ENCODE measurements at regions not wholly inside any gene's neighbourhood (a gene's known extent, or its start where the extent isn't known, plus 50 kb on each side); places are given as distances from the start of the nearest gene placed in this dataset.

- Histone ChIP-seq H3K79me2 (no peaks in the 10 kb centered on the region), H3K9me3 (ENCODE audit: low read depth) (no peaks in the 10 kb centered on the region), H3K36me3 (replicated peaks; ENCODE audit: insufficient read depth, low read depth) (no peaks in the 10 kb centered on the region), H3K4me1 (ENCODE audit: insufficient read depth) (no peaks in the 10 kb centered on the region), H2AFZ (no peak overlapping the region), H4K20me1 (ENCODE audit: insufficient read depth, poor library complexity, severe bottlenecking) (no peaks in the 10 kb centered on the region), H3K9me2 (replicated peaks; ENCODE audit: insufficient read depth) (no peaks in the 10 kb centered on the region), H3K27me3 (no peaks in the 10 kb centered on the region), H3K4me3 (no peak overlapping the region), H3K4me2 (no peak overlapping the region), H3K27ac (no peak overlapping the region)
- WGBS (ENCODE audit: low lambda C conversion rate, missing lambda C conversion rate): 97% methylated on average over 10 of the region's 10 CpGs
- DNase-seq (ENCODE audit: low spot score): no peak
- TF ChIP-seq CTCF (IDR thresholded peaks at IDR 0.05; ENCODE audit: poor library complexity) (no peak), EZH2phosphoT487 (IDR thresholded peaks at IDR 0.05; ENCODE audit: low read depth, severe bottlenecking, unreplicated experiment) (no peak), EZH2 (IDR thresholded peaks at IDR 0.05; ENCODE audit: borderline replicate concordance) (no peak)
These were observed 218.7 kb upstream of the CHRNA7 start for GRCh38 chr15:31811641-31812040.

GRCh38 chr15:31814082-31814481 lies 216.2 kb upstream of the CHRNA7 start:
- Histone ChIP-seq H3K4me1 (ENCODE audit: insufficient read depth) (no peaks in the 10 kb centered on the region), H3K79me2 (no peaks in the 10 kb centered on the region), H3K27ac (no peak overlapping the region), H3K36me3 (replicated peaks; ENCODE audit: insufficient read depth, low read depth) (no peaks in the 10 kb centered on the region), H4K20me1 (ENCODE audit: insufficient read depth, poor library complexity, severe bottlenecking) (no peaks in the 10 kb centered on the region), H2AFZ (no peak overlapping the region), H3K9me2 (replicated peaks; ENCODE audit: insufficient read depth) (no peaks in the 10 kb centered on the region), H3K4me2 (no peak overlapping the region), H3K9me3 (ENCODE audit: low read depth) (no peaks in the 10 kb centered on the region), H3K27me3 (no peaks in the 10 kb centered on the region), H3K4me3 (no peak overlapping the region)
- no peak for DNase-seq (ENCODE audit: low spot score)
- TF ChIP-seq CTCF (IDR thresholded peaks at IDR 0.05; ENCODE audit: poor library complexity) (no peak), EZH2phosphoT487 (IDR thresholded peaks at IDR 0.05; ENCODE audit: low read depth, severe bottlenecking, unreplicated experiment) (no peak), EZH2 (IDR thresholded peaks at IDR 0.05; ENCODE audit: borderline replicate concordance) (no peak)
- 77% methylated on average over 5 of the region's 5 CpGs for WGBS (ENCODE audit: low lambda C conversion rate, missing lambda C conversion rate)

GRCh38 chr15:31815411-31816155 lies 214.7 kb upstream of the CHRNA7 start:
- no peak overlapping the region for H3K4me2 ChIP-seq
- no peaks in the 10 kb centered on the region for H3K36me3 ChIP-seq (replicated peaks; ENCODE audit: insufficient read depth, low read depth)
- H3K27me3 ChIP-seq: no peaks in the 10 kb centered on the region
- DNase-seq (ENCODE audit: low spot score): no peak
- H3K9me2 ChIP-seq (replicated peaks; ENCODE audit: insufficient read depth): no peaks in the 10 kb centered on the region
- H3K4me3 ChIP-seq: no peak overlapping the region
- H3K9me3 ChIP-seq (ENCODE audit: low read depth): no peaks in the 10 kb centered on the region
- no peaks in the 10 kb centered on the region for H4K20me1 ChIP-seq (ENCODE audit: insufficient read depth, poor library complexity, severe bottlenecking)
- no peak overlapping the region for H2AFZ ChIP-seq
- WGBS (ENCODE audit: low lambda C conversion rate, missing lambda C conversion rate): 90% methylated on average over 15 of the region's 15 CpGs
- TF ChIP-seq EZH2phosphoT487 (IDR thresholded peaks at IDR 0.05; ENCODE audit: low read depth, severe bottlenecking, unreplicated experiment) (no peak), CTCF (IDR thresholded peaks at IDR 0.05; ENCODE audit: poor library complexity) (no peak), EZH2 (IDR thresholded peaks at IDR 0.05; ENCODE audit: borderline replicate concordance) (no peak)
- no peaks in the 10 kb centered on the region for H3K79me2 ChIP-seq
- no peaks in the 10 kb centered on the region for H3K4me1 ChIP-seq (ENCODE audit: insufficient read depth)
- no peak overlapping the region for H3K27ac ChIP-seq

Data from hepatocyte (in vitro differentiated cells).